ENCODE measurements at regions not wholly inside any gene's neighbourhood (a gene's known extent, or its start where the extent isn't known, plus 50 kb on each side); places are given as distances from the start of the nearest gene placed in this dataset.

GRCh38 chr5:2657151-2657550 is 94.3 kb downstream of the IRX2 start:
- DNase-seq, result no peak

- DNase-seq, result no peak
These were observed 95.3 kb downstream of the IRX2 start for GRCh38 chr5:2656206-2656605.

- DNase-seq, result no peak
These were observed 97.5 kb downstream of the IRX2 start for GRCh38 chr5:2653991-2654390.

GRCh38 chr5:2651116-2651515 is 100.4 kb downstream of the IRX2 start:
- no peak for DNase-seq

- DNase-seq, result no peak
These were observed 108.7 kb downstream of the IRX2 start for GRCh38 chr5:2642684-2643345.

- no peak for DNase-seq
These were observed 110.8 kb downstream of the IRX2 start for GRCh38 chr5:2640717-2641116.

GRCh38 chr5:2639425-2639824 is 112.1 kb downstream of the IRX2 start:
- no peak for DNase-seq

GRCh38 chr5:2634399-2635176 is 116.9 kb downstream of the IRX2 start:
- no peak for DNase-seq

GRCh38 chr5:2633992-2634391 is 117.5 kb downstream of the IRX2 start:
- no peak for DNase-seq

GRCh38 chr5:2631758-2632157 is 119.7 kb downstream of the IRX2 start:
- DNase-seq, result no peak

GRCh38 chr5:2629045-2629444 is 122.4 kb downstream of the IRX2 start:
- DNase-seq, result no peak

- DNase-seq, result no peak
These were observed 123.6 kb downstream of the IRX2 start for GRCh38 chr5:2627867-2628266.

- no peak for DNase-seq
These were observed 124.9 kb downstream of the IRX2 start for GRCh38 chr5:2626572-2626971.

GRCh38 chr5:2622866-2623265 is 128.6 kb downstream of the IRX2 start:
- DNase-seq, result no peak

GRCh38 chr5:2621631-2622030 is 129.8 kb downstream of the IRX2 start:
- DNase-seq, result no peak

GRCh38 chr5:2619216-2619615 is 132.3 kb downstream of the IRX2 start:
- DNase-seq, result no peak

- no peak for DNase-seq
These were observed 134.0 kb downstream of the IRX2 start for GRCh38 chr5:2617461-2617860.

- no peak for DNase-seq
These were observed 135.6 kb downstream of the IRX2 start for GRCh38 chr5:2615917-2616316.

GRCh38 chr5:2614571-2614970 is 136.9 kb downstream of the IRX2 start:
- no peak for DNase-seq

- DNase-seq, result no peak
These were observed 139.8 kb downstream of the IRX2 start for GRCh38 chr5:2611659-2612058.

GRCh38 chr5:2610986-2611385 is 140.5 kb downstream of the IRX2 start:
- DNase-seq, result no peak

GRCh38 chr5:2608391-2608790 is 143.1 kb downstream of the IRX2 start:
- DNase-seq, result no peak

- no peak for DNase-seq
These were observed 143.9 kb downstream of the IRX2 start for GRCh38 chr5:2607598-2607997.

GRCh38 chr5:2603272-2603575 is 148.3 kb downstream of the IRX2 start:
- DNase-seq, result no peak

All from NCI-H1694 (cell line).